GM19468 (cell line): ENCODE measurements at regions not wholly inside any gene's neighbourhood (a gene's known extent, or its start where the extent isn't known, plus 50 kb on each side); places are given as distances from the start of the nearest gene placed in this dataset.
"Not testable (repeated sequence)": the region's sequence is repeated elsewhere in the genome, so short reads cannot be mapped to it uniquely, and the experiment has no call there.

Source experiments
- ATAC-seq: cut with Tn5 transposase; IDR thresholded peaks from one replicate; pipeline ENCODE4 v1.9.1; 2021; ENCODE audit warnings: mild to moderate bottlenecking, moderate library complexity, moderate number of reproducible peaks; ENCODE audit not compliant: unreplicated experiment; ENCODE audit errors: extremely low read depth

- ATAC-seq: no peak
Measured at GRCh38 chr20:52302736-52303135, 111.2 kb upstream of the ZFP64 start.

- ATAC-seq: not testable (repeated sequence)
Measured at GRCh38 chr20:52302051-52302450, 110.5 kb upstream of the ZFP64 start.

DNA sequence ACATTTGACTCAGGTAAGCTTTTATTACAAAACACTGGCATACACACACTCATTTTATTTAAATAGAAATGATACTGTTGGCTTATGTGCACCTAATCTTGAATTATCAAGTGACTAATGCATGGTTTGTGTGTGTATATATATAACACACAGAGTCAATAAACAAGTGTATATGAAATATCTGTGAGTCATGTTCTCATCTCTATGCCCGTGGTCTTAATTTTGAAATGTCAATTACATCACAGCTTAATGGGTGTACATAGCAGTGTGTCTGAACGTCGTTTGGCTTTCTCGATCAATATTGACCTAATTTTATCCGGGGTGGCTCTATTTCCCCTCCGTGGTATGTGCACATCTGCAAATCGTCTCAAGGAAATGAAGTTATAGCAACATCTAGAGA, 104.0 kb upstream of the ZFP64 start:
- ATAC-seq: no peak

- ATAC-seq: no peak
Measured at GRCh38 chr20:52294106-52294628, 102.6 kb upstream of the ZFP64 start.

- no peak for ATAC-seq
Measured at GRCh38 chr20:52291109-52291508, 99.5 kb upstream of the ZFP64 start.

DNA sequence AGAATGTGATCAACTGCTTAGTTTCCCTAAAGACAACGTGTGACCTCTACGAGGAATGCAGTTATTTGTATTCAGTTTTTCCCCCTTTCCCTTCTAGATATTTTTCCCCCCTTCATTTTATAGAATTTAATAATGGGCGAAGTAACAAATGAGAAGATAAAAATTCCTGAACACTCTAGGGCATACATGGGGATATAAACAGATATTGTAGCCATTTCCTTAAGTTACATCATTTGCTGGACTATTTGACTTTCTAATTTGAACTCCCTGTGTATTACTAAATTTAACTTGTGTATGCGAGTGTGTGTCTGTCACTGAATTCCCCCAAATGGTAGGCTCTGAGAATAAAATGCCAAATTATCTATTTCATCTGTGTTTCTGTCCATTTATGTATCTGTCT, 99.0 kb upstream of the ZFP64 start:
- ATAC-seq: no peak

- ATAC-seq: no peak
Measured at GRCh38 chr20:52289956-52290565, 98.5 kb upstream of the ZFP64 start.

- no peak for ATAC-seq
Measured at GRCh38 chr20:52280407-52280806, 88.8 kb upstream of the ZFP64 start.

GRCh38 chr20:52279706-52280105, 88.1 kb upstream of the ZFP64 start:
- ATAC-seq: no peak

DNA sequence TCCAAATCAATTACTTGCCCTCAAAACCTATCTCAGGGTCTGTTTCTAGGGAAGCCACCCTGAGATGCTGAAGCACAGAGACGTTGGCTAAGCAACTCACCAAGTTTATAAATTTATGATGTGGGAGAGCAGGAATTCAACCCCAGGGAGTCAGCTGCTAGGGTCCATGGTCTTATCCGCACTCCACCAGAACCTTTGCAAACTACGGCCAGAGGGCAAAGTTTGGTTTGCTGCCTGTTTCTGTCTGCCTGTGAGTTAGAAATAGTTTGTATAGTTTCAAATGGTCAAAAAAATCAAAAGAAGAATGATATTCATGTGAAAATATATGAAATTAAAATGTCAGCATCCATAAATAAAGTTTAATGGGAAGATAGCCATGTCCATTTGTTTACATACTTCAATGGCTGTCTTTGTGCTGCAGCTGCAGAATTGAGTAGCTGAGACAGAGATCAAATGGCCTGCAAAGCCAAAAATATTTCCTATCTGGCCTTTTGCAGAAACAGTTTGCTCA, 83.7 kb upstream of the ZFP64 start:
- no peak for ATAC-seq

DNA sequence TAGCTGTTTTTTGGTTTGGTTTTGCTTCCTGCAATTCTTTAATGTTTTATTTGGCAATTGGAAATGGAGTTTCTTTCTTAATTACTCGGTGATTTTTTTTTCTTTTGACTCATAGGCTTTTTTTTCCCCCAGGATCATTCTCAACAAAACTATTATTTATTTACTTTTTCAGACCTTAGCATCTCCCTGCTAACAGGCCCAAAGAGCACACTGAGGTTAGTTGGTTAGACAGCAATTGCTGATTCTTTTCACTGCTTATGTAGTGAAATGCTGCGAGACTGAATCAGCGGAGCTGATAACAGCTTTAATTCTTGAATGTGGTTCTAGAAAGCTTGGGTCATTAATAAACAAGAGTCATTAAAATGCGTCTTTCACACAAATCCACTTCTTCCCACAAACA, 79.1 kb upstream of the ZFP64 start:
- ATAC-seq: no peak

DNA sequence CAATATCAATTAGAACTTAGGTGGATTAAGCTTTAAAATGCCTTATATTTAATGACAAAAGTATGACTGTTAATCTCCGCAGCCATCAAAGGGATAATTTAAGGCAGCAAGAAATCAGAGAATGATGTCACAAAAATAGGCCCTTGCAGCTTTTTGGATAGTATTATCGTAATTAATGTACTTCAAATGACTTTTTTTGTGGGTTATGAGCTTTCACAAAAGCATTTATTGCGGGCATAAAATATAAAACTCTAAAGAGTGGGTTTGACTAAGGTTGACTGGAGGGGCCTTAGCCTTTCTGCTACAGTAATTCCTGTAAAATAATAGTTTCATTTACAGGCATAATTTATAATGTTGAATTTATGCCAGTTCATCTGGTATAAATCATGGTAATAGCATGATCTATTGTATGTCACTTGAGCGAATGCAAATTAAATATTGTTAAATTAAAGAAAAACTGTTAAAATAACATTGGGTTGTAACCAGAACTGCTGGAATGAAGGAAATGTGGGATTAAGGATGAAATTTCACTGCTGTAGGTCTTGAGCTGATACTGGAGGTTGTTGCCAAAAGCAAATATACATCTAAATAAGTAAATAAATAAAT, 78.5 kb upstream of the ZFP64 start:
- ATAC-seq: no peak

- no peak for ATAC-seq
Measured at GRCh38 chr20:52269321-52269720, 77.7 kb upstream of the ZFP64 start.

- no peak for ATAC-seq
Measured at GRCh38 chr20:52268184-52268749, 76.7 kb upstream of the ZFP64 start.

DNA sequence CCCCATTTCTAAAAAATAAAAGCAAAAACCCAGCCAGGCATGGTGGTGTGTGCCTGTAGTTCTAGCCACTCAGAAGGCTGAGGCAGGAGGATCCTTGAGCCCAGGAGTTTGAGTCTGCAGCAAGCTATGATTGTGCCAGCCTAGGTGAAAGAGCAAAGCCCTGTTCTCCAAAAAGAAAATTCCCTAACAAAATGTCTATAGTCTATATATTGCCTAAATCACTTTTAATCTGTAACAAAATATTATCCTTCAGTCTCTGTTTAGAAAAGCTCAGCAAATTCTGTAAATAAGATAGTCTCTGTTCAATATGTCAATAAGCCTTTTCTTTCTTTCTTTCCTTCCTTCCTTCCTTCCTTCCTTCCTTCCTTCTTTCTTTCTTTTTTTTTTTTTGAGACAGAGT, 75.8 kb upstream of the ZFP64 start:
- no peak for ATAC-seq

GRCh38 chr20:52263757-52264156, 72.2 kb upstream of the ZFP64 start:
- ATAC-seq: no peak

DNA sequence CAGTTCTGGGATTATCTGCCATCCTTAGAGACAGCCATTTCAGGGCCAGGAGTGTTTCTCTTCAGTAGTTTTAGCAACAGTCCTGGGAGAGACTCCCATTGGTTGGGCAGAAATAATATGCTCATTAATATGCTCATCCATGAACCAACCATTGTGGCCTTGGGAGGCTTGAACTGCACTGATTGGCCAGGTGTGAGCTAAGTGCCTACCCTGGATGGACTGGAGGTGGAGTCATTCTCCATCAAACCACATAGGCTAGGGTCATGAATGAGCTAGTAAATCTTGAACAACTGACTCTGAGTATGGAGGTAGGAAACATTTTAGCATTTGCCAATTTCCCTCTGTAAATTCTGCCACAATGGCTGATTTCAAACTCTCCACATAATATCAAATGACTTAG, 70.2 kb upstream of the ZFP64 start:
- no peak for ATAC-seq

DNA sequence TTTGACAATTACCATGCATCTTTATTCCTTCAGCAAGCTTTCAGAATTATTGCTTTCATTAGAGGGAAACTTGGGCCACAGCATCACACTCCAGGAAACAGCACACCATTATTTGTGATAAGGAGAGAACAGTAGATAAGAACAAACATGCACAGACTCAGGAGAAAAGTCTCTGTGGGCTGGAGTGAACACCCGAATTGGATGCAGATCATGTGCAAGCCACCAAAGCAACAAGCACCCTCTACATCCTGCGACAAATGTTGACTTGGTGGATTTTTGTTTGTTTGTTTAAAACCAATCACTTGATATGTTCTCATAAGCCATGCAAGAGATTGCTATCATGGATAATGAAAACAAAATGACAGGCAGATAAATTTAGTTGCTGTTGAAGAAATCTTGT, 67.7 kb upstream of the ZFP64 start:
- no peak for ATAC-seq

- no peak for ATAC-seq
Measured at GRCh38 chr20:52256454-52256853, 64.9 kb upstream of the ZFP64 start.

DNA sequence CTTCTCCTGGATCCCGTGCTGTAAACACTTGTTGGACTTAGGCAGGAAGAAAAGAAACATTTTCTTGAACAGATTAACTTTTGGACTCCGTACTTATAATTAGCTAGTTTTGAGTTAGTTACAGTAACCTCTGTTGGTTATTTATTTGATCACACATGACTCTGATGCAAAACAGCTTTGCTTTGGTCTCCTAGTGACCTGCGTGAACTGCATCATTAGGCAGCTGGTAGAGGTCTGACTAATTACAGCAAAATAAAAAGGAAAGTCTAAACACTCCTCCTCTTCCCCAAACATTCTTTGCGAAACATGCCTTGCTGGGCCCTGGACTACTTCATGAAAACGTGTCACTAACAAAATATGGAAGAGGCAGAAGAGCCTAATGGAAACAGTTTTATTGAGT, 61.1 kb upstream of the ZFP64 start:
- no peak for ATAC-seq

DNA sequence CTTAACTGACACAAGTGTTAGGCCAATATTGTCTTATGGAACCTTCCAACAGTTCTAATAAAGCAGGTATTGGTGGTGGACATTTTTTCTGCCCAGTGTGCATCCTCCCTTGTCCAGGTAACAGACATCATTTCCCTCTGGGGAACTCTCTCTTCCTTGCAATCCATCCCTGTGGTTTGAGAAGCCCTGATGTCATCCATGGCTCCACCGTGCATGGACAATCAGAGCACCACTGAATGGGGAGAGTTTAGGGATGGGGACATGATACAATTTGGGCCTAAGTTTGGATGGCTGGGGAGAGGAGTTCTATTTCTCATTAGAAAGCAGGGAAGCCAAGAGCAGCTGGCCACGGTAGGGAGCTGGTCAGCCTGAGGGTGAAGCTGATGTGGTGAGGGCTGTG, 60.2 kb upstream of the ZFP64 start:
- no peak for ATAC-seq
